Liver (tissue), 8 donors: ENCODE measurements at regions not wholly inside any gene's neighbourhood (a gene's known extent, or its start where the extent isn't known, plus 50 kb on each side); places are given as distances from the start of the nearest gene placed in this dataset.

ENCODE experiments used
- DNase-seq: peaks from one replicate; pipeline ENCODE4 v3.0.0-alpha.2; 2017; ENCODE audit warnings: low spot score
- H3K27ac ChIP-seq, 2 donors: one replicate each; pipeline ENCODE4 v1.7.0; 2013; ENCODE audit warnings: inconsistent platforms in 2 of 2, low read length in 2 of 2, control low read depth in 1 of 2, low read depth in 1 of 2, mild to moderate bottlenecking in 1 of 2
- H3K27me3 ChIP-seq, 4 donors: one replicate each; pipeline versions ENCODE4 v1.6.1 to v1.7.0; 2013; ENCODE audit warnings: low read length in 3 of 4, inconsistent platforms in 1 of 4, mild to moderate bottlenecking in 1 of 4, moderate library complexity in 1 of 4; ENCODE audit not compliant: control insufficient read depth in 4 of 4, insufficient read depth in 4 of 4
- H3K36me3 ChIP-seq, 4 donors: one replicate each; pipeline versions ENCODE4 v1.6.1 to v1.7.0; 2013; ENCODE audit warnings: low read length in 3 of 4, mild to moderate bottlenecking in 3 of 4, low read depth in 1 of 4, moderate library complexity in 1 of 4; ENCODE audit not compliant: control insufficient read depth in 4 of 4, insufficient read depth in 3 of 4
- H3K4me1 ChIP-seq, 4 donors: one replicate each; pipeline versions ENCODE4 v1.6.1 to v1.7.0; 2013; ENCODE audit warnings: low read length in 3 of 4, mild to moderate bottlenecking in 3 of 4, moderate library complexity in 1 of 4; ENCODE audit not compliant: control insufficient read depth in 4 of 4, insufficient read depth in 4 of 4
- H3K4me3 ChIP-seq, 3 donors: one replicate each; pipeline versions ENCODE4 v1.6.1 to v1.7.0; 2013; ENCODE audit warnings: low read length in 3 of 3, control low read depth in 1 of 3, low read depth in 1 of 3, mild to moderate bottlenecking in 1 of 3
- H3K9ac ChIP-seq, 2 donors: one replicate each; pipeline ENCODE4 v1.7.0; 2013; ENCODE audit warnings: low read length in 2 of 2, mild to moderate bottlenecking in 2 of 2, moderate library complexity in 2 of 2, control low read depth in 1 of 2, low read depth in 1 of 2
- H3K9me3 ChIP-seq, 4 donors: one replicate each; pipeline versions ENCODE4 v1.6.1 to v1.7.0; 2013; ENCODE audit warnings: low read length in 3 of 4; ENCODE audit not compliant: control insufficient read depth in 4 of 4
- ATF3 ChIP-seq: IDR thresholded peaks from 2 replicates; pipeline ENCODE4 v1.6.1; 2016; ENCODE audit warnings: antibody characterized with exemption
- CTCF ChIP-seq: fragments of 150-350 bp; IDR thresholded peaks from 2 replicates; pipeline ENCODE4 v1.5.1; 2017; ENCODE audit warnings: improper control_type of control experiment, low read depth, low read length; ENCODE audit not compliant: missing input control
- EGR1 ChIP-seq, 2 donors: IDR thresholded peaks; 2 replicates each; pipeline ENCODE4 v1.6.1; 2016 to 2018; ENCODE audit warnings: antibody characterized with exemption in 2 of 2, low read depth in 2 of 2
- FOXA1 ChIP-seq: IDR thresholded peaks from 2 replicates; pipeline ENCODE4 v1.6.1; 2016; ENCODE audit warnings: antibody characterized with exemption
- FOXA2 ChIP-seq: IDR thresholded peaks from 2 replicates; pipeline ENCODE4 v1.6.1; 2016; ENCODE audit warnings: antibody characterized with exemption
- GABPA ChIP-seq, 2 donors: IDR thresholded peaks in 1 of 2; conservative IDR thresholded peaks in 1 of 2; 2 replicates each; pipeline ENCODE4 v1.6.1; 2016; ENCODE audit warnings: antibody characterized with exemption in 2 of 2, mild to moderate bottlenecking in 1 of 2, moderate library complexity in 1 of 2
- HNF4A ChIP-seq, 2 donors: conservative IDR thresholded peaks; 2 replicates each; pipeline ENCODE4 v1.6.1; 2016; ENCODE audit warnings: antibody characterized with exemption in 2 of 2, mild to moderate bottlenecking in 2 of 2
- MAX ChIP-seq: IDR thresholded peaks from 2 replicates; pipeline ENCODE4 v1.6.1; 2016; ENCODE audit warnings: antibody characterized with exemption
- NR2F2 ChIP-seq: IDR thresholded peaks from 2 replicates; pipeline ENCODE4 v1.6.1; 2016; ENCODE audit warnings: antibody characterized with exemption
- RAD21 ChIP-seq, 2 donors: IDR thresholded peaks; 2 replicates each; pipeline ENCODE4 v1.6.1; 2016; ENCODE audit warnings: antibody characterized with exemption in 2 of 2, mild to moderate bottlenecking in 2 of 2
- REST ChIP-seq: IDR thresholded peaks from 2 replicates; pipeline ENCODE4 v1.6.1; 2016; ENCODE audit warnings: antibody characterized with exemption, mild to moderate bottlenecking
- RXRA ChIP-seq, 2 donors: IDR thresholded peaks; 2 replicates each; pipeline ENCODE4 v1.6.1; 2017 to 2018; ENCODE audit warnings: antibody characterized with exemption in 2 of 2, mild to moderate bottlenecking in 1 of 2
- SP1 ChIP-seq: IDR thresholded peaks from 2 replicates; pipeline ENCODE4 v1.6.1; 2018; ENCODE audit warnings: antibody characterized with exemption, mild to moderate bottlenecking
- YY1 ChIP-seq: IDR thresholded peaks from 2 replicates; pipeline ENCODE4 v1.6.1; 2016; ENCODE audit warnings: antibody characterized with exemption, mild to moderate bottlenecking
- ZBTB33 ChIP-seq: IDR thresholded peaks from 2 replicates; pipeline ENCODE4 v1.6.1; 2016; ENCODE audit warnings: antibody characterized with exemption
- WGBS: extraction: QIAGEN DNeasy Blood & Tissue Kit; methylation state at CpG from one replicate; pipeline ENCODE4 v1.1.7; 2013; 5-methylcytosine and 5-hydroxymethylcytosine counted together
- donor health status: healthy.
- donor health status: healthy.
- donor health status: healthy.
- donor health status: healthy.
- donor health status: healthy.

- Histone ChIP-seq H3K4me1 (no peaks in the 10 kb centered on the region), H3K9me3 (no peaks in the 10 kb centered on the region), H3K27ac (no peak overlapping the region), H3K27me3 (no peaks in the 10 kb centered on the region), H3K9ac (no peak overlapping the region), H3K4me3 (no peak overlapping the region), H3K36me3 (no peaks in the 10 kb centered on the region)
- WGBS = 97% methylated on average over 1 of the region's 1 CpG
- no peak for TF ChIP-seq HNF4A (conservative IDR thresholded peaks at IDR 0.05)
- TF ChIP-seq ATF3 = no peak
- no peak for TF ChIP-seq GABPA (IDR thresholded peaks at IDR 0.05 in 1 of 2, conservative IDR thresholded peaks at IDR 0.05 in 1 of 2)
- no peak for TF ChIP-seq EGR1 (IDR thresholded peaks at IDR 0.05; ENCODE audit: low read depth in 2 of 2)
- no peak for TF ChIP-seq NR2F2
- TF ChIP-seq FOXA1 = no peak
- TF ChIP-seq SP1 = no peak
- no peak for TF ChIP-seq RXRA (IDR thresholded peaks at IDR 0.05)
- TF ChIP-seq ZBTB33 = no peak
- no peak for TF ChIP-seq YY1
- TF ChIP-seq CTCF = no peak
- TF ChIP-seq RAD21 (IDR thresholded peaks at IDR 0.05) = no peak
- no peak for TF ChIP-seq REST
- TF ChIP-seq FOXA2 = no peak
- no peak for DNase-seq
These were observed 320.7 kb downstream of the ZNF621 start for GRCh38 chr3:40845447-40845846.

GRCh38 chr3:40845916-40846315 is 321.2 kb downstream of the ZNF621 start:
- Histone ChIP-seq H3K4me1 (no peaks in the 10 kb centered on the region), H3K9ac (no peak overlapping the region), H3K9me3 (no peaks in the 10 kb centered on the region), H3K4me3 (no peak overlapping the region), H3K27ac (no peak overlapping the region), H3K36me3 (no peaks in the 10 kb centered on the region), H3K27me3 (no peaks in the 10 kb centered on the region)
- TF ChIP-seq MAX = no peak
- no peak for TF ChIP-seq EGR1 (IDR thresholded peaks at IDR 0.05; ENCODE audit: low read depth in 2 of 2)
- no peak for TF ChIP-seq REST
- 42% methylated on average over 1 of the region's 1 CpG for WGBS
- DNase-seq = no peak
